Hippocampal formation (tissue), 2 donors: ENCODE measurements at regions not wholly inside any gene's neighbourhood (a gene's known extent, or its start where the extent isn't known, plus 50 kb on each side); places are given as distances from the start of the nearest gene placed in this dataset.

Experiments used
- DNase-seq, 2 donors: peaks; one replicate each; lab custom pipeline; 2025; lab: John Stamatoyannopoulos, UW

DNA sequence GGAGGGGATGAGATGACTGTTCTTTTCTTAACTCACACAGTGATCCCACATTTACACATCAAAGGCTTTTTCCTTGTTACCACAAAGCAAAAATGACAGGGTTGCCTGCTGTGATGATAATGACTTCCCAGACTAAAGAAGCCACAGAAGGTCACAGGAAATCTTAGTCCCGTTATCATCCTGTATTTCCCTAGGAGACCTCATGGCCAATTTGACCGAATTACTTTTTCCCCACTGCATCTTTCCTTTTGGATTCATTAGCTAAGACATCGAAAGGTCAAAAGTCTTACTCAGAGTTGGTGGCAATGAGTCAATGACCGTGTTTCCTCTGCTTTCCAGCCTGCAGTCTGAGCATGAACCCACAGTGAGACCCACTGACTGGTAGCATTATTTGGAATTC is 130.1 kb upstream of the INHBA start:
- DNase-seq: no peak

DNA sequence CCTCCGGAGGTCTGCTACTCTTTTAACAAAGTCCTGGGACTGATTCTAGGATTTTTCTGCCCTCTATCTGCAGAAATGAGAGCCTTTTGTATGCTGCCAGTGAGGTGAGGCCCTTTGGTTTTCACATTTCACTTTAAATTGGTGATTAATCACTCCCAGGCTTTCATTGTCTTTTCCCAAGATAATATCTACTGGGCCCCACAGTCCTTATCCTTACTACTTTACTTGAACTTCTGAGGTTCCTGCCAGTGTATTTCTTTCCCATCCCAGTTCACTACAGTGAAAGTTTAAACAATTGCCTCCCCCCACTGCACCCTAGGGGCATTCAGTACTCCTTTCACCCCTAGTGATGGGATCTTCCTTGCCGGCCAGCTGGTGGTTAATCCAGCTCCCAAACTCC is 127.4 kb upstream of the INHBA start:
- no peak for DNase-seq

DNA sequence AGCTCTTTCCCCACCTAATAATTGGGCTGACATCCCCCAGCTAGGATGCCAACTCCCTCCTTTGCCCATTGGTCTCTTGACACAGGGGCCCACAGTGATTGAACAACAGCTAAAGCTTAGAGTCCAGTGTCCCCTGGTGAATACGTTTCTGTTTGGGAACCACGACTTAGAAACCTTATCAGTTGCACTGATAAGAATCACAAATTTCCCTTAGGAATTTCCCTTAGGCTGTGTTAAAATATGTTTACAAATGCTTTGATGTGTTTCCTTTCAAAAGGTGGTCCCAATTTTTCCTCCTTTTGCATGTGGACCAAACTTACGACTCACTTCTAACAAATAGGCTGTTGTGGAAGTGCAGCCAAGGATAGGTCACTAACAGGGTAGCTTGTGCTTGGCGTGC is 126.0 kb upstream of the INHBA start:
- no peak for DNase-seq

DNA sequence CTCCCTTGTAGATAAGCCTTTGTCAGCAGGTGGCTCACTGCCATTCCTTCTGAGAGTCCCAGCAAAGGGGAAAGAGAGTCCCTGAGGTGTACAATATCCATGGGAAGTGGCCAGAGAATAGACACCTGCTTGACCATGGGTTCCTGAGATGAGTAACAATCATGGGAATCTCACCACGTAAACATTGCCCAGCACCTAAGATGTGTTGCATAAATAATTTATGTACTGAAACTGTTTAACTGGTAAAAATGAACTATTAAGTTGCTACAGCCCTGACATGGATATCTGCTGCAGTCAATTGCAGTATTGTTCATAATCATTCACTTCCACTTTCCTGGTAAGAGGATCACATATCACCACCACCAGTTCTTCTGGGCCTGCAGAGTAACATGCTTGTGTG is 123.8 kb upstream of the INHBA start:
- DNase-seq: no peak

DNA sequence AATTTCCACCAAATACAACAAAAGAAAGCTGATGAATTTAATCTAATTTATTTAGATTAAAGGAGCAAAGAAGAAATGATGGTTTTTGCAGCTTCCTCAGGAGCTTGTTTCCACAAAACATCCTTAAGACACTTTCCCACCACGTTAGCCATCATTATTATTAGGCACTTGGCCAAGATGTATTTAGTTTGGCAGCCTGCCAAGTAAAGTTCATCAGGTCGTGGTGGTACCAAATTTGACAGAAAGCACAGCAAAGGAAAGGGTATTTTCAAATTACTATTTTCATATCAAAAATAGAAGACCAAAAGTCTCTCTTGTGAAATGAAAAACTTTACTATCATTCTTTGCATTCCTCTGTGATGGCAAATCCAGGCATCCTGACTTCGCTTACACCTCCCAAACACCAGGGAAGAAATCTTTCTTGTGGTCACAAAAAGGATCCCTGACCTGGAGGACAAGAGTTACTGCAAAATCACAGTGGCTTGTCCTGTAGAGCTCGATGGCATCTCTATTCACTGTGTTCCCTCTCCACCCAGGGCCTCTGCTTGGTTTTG is 123.1 kb upstream of the INHBA start:
- no peak for DNase-seq

DNA sequence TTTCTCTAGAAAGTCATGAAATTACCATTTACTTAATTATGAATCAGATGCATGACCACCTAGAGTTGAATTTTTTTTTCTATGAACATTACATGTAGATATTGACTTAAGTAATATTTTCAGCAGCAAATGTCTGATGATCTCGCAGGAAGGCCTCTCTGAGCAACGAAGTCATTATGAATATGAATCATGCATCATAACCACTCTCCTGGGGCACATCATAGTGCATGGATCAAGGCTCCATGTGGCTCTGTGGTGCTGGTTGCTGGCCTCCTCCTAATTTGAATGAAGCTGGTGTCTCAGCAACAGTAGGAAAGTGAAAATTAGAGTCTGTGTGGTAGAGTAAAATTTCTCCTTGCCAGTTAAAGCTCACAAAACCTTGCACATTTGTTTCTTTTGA is 121.4 kb upstream of the INHBA start:
- no peak for DNase-seq

DNA sequence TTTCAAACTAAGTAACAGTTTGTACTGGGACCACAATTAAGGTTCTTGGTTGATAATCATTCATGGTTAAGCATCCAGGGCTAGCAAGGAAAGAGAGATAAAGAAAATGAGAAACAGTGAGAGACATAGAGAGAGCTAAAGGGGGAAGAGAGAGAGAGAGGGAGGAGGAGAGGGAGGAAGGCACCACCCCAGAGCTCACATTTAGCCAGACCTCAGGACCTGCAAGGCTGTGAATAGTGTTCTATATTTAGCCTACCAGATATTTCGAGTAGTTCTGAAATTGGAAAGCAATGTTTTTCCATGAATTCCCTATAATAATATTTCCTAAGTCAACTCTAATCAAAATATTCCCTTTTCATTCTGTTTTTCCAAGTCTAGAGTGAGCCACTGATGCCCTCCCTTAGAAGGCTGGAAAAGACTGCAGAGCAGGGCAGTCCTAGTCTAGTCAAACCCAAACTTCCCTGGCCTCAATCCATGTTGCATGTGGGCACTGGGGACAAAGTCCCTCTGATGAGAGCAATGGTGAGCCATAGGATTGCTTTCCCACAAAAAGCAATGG is 119.4 kb upstream of the INHBA start:
- DNase-seq: no peak

DNA sequence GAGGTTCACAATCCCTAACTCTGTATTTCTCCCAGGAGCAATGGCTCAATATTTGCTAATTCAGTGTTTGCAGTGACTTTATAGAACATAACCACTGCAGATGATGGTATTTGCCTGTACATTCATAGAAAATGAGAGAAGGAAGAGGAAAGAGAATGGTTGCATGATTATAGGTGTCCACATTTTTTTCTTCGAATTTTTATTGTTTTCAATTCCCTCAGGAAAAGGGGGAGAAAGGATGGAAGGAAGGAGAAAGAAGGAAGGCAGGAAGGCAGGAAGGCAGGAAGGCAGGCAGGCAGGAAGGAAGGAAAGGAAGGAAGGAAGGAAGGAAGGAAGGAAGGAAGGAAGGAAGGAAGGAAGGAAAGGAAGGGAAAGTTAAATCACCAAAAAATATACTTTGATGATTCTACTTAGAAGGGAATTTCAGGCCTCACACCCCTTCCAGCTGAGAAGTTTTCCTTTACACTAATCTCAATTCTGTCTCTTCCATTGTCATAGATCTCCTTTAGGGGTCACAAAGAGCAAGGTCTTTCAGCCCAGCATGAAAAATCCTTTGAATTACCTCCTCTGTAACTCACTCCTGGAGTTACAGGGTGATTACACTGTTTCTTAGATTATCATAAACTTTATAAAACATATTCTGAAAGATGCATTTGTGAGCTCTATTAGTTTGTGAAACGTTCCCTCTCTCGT is 118.8 kb upstream of the INHBA start:
- no peak for DNase-seq

DNA sequence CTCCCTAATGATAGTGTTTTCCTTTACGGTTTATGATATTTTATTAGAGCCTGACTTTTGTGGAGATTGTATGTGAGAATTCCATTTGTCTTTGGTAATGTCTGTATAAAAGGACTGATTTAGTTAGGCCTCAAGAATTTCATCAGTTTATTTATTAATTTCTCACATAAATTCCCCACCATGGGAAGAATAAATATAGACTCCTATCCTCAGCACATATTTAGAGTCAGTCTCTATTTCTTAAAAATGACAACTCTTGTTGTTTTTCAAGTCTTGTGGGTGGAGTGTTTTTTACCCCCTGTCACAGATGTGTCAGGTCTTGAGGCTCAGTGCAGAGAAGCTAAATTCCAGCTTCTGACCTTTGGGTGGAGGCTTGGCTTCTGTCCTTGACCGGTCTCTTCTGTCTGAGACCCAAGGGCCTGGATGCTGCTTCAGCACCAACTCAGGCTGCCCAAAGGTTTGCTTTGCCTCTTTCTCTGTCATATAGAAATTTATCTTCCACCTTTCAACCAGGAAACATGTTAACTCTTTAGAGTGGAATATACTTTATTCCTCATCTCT is 117.3 kb upstream of the INHBA start:
- no peak for DNase-seq

DNA sequence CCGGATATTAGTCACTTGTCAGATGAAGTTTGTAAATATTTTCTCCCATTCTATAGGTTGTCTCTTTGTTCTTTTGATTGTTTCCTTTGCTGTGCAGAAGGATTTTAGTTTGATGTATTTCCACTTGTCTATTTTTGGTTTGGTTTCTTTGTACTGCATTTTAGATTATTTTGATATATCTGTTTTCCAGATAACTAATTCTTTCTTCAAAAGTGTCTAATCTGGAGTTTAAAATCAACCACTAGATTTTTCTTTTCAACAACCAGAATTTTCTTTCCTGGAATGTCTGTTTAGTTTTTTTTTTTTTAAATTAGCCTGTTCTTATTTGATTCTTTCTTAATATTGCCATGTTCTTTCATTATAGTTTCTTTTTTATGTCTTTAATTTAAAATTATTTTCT is 116.8 kb upstream of the INHBA start:
- no peak for DNase-seq

DNA sequence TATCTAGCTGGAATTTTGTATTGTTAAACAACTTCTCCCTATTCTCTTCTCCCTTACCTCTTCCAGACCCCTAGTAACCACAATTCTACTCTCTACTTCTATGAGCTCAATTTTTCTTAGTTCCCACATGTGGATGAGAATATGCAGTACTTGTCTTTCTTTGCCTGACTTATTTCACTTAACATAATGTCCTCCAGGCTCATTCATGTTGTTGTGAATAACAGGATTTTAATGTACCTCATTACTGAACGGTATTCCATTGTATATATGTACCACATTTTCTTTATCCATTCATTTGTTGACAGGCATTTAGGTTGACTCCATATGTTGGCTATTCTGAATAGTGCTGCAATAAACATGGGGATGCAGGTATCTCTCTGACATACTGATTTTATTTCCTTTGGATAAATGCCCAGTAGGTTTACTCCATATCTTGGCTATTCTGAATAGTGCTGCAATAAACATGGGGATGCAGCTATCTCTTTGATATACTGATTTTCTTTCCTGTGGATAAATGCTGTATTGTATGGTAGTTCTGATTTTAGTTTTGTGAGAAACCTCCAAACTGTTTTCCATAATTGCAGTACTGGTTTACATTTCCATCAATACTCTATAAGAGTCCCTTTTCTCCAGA is 116.0 kb upstream of the INHBA start:
- DNase-seq: no peak

DNA sequence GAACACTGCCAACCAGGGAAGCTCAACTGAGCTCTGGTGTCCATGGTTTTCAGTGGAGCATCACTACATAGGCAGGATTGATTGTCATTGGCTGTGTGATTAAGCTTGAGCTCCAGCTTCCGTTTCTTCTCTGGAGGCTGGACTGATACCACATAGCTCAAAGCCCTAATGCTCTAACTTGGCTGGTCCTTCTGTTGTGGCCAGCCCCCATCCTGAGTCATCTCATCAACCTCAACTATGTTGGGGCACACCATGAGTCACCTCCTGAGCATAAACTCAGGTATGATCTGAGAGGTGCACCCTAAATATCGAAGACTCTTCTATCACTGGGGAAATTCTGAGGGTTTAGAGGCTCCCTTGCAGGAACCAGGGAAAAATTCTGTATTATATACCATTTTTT is 114.5 kb upstream of the INHBA start:
- DNase-seq: no peak

DNA sequence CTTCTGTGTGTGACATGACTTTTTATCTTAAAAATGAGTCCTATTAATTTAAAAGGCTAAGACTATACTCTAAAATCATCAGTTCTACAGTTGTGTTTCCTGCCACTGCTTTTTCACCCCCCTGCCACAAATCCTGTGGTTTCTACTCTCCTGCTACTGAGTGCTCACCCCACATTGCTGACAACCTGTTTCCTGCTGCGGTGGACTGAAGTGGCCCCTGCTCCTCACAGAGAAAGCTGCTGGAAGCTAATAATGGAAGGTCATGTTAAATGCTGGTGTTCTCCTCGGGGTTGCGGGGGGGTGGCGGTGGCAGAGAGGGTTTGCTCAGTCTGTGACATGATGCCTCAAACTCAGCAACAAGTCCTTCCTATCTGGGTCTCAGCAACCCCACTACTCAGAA is 113.2 kb upstream of the INHBA start:
- no peak for DNase-seq

DNA sequence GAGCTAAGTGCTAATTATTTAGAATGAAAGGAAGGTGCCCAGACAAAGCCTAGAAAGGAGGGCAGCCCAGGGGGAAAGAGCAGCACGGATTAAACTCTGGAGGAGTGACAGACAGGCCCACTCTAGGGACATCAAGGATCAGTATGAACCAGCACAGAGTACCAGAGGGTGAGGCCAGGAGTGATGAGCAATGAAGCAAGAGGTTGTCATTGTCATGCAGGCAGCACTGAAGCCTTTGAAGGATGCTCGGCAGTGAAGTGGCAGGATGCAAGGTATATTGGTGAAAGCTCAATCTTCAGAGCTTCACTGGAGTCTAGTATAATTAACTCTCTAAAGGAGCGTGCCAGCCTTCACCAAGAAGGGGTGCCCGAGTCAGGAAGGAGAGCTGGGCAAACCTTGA is 112.0 kb upstream of the INHBA start:
- no peak for DNase-seq

DNA sequence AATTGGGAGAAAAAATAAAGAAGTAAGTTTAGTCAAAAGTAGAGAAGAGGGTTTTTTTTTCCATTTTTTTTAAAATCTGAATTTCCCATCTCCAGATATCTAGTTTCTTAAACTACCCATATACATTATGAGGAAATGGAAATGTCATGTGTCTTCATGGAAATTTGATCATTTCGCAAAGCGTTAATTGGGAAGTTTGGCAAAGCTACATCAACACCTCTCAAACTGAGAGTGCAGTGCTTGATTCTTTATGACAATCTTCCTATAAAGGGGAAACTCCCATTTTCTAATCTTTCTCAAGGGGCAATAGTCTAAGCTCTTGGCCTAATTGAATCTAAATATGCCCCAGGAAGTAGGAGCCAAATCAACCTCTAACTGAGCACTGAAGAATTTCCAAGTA is 110.4 kb upstream of the INHBA start:
- DNase-seq: no peak

DNA sequence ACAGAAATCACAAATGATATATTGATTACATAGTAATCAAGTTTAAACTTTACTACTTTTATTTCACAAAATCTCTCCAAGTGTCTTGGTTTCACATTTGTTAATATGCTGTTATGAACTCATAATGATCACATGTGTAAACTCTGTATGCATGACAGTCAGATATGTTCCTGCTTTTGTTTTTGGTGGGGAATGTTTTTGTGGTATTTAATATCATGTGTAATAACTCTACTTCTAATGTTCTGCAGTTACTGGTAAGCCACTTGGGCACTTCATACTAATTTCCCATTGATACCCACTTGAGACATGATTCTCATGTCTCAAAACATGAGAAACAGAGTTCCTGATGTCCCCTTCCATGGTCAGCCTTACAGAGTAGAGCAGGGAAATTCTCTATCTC is 109.1 kb upstream of the INHBA start:
- no peak for DNase-seq

DNA sequence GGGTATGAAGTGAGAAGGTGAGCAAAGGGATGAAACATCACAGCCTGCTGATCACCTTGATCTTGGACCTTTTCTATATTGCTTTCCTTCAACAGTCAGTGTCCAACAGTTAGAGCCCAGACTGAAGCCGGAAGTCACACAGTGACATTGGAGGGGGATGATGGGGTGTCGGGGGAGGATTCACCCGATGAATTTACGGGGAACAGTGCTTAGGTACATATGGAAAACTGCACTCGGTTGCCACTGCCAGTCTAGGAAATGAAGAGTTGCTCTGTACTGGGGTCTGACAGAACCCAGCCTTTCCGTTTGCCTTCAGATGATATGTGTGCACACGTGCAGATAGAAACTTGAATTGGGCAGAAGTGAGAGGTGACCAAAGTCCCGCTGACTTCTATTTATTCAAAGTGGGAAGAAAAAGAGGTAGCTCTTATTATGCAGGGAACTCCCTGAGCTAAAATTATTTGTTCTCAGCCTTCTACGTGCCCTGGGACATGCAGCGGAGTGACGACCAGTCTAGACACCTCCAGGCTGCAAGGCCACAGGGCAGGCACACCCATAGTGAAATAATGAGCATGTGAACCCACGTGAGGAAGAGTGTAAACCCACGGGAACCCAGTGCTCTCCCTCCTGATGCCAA is 107.2 kb upstream of the INHBA start:
- DNase-seq: no peak

DNA sequence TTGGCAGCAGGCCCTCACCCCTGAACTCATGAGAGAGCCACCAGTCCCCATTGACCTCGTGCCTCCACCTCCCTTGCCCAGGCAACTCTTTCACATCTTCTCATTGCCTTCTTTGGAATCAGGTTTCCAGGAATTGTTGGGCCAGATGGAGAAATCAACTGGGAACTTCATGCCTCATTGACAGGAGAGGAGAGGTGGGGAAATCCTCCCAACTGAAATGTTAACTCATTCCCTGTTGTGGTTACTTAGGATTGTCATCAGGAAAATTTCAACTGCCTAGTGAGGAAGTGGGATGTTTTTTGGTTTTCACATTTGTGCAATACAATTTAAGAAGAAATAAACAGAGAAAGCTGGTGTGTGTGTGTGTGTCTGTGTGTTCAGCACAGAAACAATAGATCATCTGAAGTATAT is 106.6 kb upstream of the INHBA start:
- no peak for DNase-seq

DNA sequence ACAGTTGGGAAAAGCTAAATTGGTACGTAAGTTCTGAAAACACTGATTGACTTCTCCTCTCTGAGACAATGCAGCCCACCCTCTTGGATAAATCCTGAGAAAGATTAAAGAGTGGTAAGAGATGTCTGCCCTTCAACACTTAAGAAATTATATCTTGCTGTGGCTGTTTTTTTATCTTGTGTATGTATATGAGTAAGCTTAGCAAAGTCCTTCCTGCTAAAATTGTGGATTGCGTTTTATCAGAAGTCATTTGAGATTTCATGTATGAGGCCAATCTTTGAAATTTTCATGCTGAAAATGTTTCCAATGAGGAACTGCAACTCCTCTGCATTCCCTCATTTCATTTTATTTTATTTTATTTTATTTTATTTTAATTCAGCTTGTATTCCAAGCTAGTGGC is 106.2 kb upstream of the INHBA start:
- no peak for DNase-seq

DNA sequence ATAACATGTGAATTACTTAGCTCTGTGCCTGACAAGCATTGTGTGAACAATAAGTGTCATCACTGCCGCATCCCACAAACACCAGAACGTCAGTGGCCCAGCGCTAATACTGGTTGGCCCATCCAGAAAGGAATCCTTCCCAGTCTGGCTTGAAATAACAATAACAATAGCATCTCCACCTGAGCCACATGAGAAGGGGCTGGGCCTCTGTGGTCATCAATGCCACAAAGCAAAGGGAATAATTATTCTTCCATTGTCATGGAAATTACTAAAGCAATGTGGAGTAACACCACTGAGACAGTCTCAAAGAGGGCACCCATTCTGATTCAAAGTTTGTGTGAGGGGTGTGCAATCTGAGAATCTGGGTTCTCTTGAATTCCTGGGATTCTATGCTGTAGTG is 105.7 kb upstream of the INHBA start:
- no peak for DNase-seq

DNA sequence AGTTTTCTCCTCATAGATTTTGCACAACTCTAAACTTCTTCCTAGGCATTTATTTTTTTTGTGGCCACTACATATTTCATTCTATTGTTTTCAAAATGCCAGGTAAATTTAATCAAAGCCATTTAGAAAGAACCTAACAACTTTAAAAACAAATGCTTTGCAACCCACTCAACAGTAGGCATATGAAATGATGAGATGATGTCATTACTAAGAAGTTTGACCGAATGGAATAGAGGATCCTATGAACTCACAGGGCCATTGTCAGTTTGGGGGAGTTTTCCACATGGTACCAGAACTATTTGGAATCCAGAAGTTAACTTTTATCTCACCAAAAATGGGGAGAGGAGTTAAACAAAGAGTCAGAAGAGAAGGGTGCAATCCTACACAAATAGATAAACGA is 100.7 kb upstream of the INHBA start:
- DNase-seq: no peak

DNA sequence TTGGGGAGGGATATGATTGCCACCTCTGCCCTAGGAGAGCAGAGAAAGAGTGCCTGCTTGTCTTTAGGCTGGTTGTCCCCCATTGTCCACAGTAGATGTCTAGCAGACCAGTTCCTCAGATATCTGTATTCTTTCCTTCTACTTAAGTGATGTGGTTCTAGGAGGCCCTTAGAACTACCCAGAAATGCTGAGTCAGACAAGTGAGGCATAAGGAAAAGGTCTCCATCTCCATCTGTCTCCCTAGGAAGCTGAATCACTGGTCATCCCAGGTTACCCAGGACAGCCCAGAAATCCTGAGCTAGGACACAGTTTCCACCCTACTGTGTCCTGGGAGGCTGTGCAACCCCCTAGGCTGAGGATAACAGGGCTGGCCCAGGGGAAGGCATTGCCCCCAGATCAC is 93.4 kb upstream of the INHBA start:
- no peak for DNase-seq
